ENCODE measurements at regions not wholly inside any gene's neighbourhood (a gene's known extent, or its start where the extent isn't known, plus 50 kb on each side); places are given as distances from the start of the nearest gene placed in this dataset.

DNA sequence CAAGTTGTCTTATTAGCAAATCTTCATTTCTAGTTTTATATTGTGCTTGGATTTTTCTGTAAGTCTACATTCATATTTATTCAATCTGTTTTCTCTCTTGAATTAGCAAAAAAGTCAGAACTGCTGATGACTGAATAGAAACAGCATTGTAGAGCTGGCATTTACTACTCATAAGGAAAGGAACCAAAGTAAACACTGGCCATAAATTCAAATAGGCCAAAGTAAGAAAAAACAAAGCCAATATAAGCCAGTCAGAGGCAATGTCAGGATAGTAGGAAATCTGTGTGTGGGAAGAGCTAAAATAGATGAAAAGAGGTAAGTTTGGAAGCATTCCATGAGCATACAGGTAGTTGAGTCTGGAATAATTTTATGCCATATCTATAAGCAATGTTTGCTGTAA is 307.2 kb upstream of the SLITRK3 start (continued):
- no peak for TF ChIP-seq ZNF766 (CRISPR knock-in tag; conservative IDR thresholded peaks at IDR 0.05)
- TF ChIP-seq, protein P1, sequence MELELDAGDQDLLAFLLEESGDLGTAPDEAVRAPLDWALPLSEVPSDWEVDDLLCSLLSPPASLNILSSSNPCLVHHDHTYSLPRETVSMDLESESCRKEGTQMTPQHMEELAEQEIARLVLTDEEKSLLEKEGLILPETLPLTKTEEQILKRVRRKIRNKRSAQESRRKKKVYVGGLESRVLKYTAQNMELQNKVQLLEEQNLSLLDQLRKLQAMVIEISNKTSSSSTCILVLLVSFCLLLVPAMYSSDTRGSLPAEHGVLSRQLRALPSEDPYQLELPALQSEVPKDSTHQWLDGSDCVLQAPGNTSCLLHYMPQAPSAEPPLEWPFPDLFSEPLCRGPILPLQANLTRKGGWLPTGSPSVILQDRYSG (tag; conservative IDR thresholded peaks at IDR 0.05; ENCODE audit: low read depth) = no peak
- TF ChIP-seq EGR1 (conservative IDR thresholded peaks at IDR 0.05) = no peak
- no peak for TF ChIP-seq KAT8 (IDR thresholded peaks at IDR 0.05; ENCODE audit: low read depth)
- no peak for TF ChIP-seq NBN (IDR thresholded peaks at IDR 0.05; ENCODE audit: low read depth)
- no peak for TF ChIP-seq CBX5 (IDR thresholded peaks at IDR 0.05; ENCODE audit: borderline replicate concordance, low read depth)
- no peak for TF ChIP-seq ZNF3 (CRISPR knock-in tag; IDR thresholded peaks at IDR 0.05)
- no peak for TF ChIP-seq OTX1 (CRISPR knock-in tag; IDR thresholded peaks at IDR 0.05)
- TF ChIP-seq, protein P2, sequence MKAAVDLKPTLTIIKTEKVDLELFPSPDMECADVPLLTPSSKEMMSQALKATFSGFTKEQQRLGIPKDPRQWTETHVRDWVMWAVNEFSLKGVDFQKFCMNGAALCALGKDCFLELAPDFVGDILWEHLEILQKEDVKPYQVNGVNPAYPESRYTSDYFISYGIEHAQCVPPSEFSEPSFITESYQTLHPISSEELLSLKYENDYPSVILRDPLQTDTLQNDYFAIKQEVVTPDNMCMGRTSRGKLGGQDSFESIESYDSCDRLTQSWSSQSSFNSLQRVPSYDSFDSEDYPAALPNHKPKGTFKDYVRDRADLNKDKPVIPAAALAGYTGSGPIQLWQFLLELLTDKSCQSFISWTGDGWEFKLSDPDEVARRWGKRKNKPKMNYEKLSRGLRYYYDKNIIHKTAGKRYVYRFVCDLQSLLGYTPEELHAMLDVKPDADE (conservative IDR thresholded peaks at IDR 0.05; ENCODE audit: control insufficient read depth, low read depth, low read length) = no peak
- no peak for TF ChIP-seq RBM39 (optimal IDR thresholded peaks at IDR 0.05; ENCODE audit: low read depth, low read length)
- TF ChIP-seq, protein P3, sequence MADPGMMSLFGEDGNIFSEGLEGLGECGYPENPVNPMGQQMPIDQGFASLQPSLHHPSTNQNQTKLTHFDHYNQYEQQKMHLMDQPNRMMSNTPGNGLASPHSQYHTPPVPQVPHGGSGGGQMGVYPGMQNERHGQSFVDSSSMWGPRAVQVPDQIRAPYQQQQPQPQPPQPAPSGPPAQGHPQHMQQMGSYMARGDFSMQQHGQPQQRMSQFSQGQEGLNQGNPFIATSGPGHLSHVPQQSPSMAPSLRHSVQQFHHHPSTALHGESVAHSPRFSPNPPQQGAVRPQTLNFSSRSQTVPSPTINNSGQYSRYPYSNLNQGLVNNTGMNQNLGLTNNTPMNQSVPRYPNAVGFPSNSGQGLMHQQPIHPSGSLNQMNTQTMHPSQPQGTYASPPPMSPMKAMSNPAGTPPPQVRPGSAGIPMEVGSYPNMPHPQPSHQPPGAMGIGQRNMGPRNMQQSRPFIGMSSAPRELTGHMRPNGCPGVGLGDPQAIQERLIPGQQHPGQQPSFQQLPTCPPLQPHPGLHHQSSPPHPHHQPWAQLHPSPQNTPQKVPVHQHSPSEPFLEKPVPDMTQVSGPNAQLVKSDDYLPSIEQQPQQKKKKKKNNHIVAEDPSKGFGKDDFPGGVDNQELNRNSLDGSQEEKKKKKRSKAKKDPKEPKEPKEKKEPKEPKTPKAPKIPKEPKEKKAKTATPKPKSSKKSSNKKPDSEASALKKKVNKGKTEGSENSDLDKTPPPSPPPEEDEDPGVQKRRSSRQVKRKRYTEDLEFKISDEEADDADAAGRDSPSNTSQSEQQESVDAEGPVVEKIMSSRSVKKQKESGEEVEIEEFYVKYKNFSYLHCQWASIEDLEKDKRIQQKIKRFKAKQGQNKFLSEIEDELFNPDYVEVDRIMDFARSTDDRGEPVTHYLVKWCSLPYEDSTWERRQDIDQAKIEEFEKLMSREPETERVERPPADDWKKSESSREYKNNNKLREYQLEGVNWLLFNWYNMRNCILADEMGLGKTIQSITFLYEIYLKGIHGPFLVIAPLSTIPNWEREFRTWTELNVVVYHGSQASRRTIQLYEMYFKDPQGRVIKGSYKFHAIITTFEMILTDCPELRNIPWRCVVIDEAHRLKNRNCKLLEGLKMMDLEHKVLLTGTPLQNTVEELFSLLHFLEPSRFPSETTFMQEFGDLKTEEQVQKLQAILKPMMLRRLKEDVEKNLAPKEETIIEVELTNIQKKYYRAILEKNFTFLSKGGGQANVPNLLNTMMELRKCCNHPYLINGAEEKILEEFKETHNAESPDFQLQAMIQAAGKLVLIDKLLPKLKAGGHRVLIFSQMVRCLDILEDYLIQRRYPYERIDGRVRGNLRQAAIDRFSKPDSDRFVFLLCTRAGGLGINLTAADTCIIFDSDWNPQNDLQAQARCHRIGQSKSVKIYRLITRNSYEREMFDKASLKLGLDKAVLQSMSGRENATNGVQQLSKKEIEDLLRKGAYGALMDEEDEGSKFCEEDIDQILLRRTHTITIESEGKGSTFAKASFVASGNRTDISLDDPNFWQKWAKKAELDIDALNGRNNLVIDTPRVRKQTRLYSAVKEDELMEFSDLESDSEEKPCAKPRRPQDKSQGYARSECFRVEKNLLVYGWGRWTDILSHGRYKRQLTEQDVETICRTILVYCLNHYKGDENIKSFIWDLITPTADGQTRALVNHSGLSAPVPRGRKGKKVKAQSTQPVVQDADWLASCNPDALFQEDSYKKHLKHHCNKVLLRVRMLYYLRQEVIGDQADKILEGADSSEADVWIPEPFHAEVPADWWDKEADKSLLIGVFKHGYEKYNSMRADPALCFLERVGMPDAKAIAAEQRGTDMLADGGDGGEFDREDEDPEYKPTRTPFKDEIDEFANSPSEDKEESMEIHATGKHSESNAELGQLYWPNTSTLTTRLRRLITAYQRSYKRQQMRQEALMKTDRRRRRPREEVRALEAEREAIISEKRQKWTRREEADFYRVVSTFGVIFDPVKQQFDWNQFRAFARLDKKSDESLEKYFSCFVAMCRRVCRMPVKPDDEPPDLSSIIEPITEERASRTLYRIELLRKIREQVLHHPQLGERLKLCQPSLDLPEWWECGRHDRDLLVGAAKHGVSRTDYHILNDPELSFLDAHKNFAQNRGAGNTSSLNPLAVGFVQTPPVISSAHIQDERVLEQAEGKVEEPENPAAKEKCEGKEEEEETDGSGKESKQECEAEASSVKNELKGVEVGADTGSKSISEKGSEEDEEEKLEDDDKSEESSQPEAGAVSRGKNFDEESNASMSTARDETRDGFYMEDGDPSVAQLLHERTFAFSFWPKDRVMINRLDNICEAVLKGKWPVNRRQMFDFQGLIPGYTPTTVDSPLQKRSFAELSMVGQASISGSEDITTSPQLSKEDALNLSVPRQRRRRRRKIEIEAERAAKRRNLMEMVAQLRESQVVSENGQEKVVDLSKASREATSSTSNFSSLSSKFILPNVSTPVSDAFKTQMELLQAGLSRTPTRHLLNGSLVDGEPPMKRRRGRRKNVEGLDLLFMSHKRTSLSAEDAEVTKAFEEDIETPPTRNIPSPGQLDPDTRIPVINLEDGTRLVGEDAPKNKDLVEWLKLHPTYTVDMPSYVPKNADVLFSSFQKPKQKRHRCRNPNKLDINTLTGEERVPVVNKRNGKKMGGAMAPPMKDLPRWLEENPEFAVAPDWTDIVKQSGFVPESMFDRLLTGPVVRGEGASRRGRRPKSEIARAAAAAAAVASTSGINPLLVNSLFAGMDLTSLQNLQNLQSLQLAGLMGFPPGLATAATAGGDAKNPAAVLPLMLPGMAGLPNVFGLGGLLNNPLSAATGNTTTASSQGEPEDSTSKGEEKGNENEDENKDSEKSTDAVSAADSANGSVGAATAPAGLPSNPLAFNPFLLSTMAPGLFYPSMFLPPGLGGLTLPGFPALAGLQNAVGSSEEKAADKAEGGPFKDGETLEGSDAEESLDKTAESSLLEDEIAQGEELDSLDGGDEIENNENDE (IDR thresholded peaks at IDR 0.05; ENCODE audit: low read depth, low read length) = no peak
